Pons (tissue), 1 donor: ENCODE measurements at regions not wholly inside any gene's neighbourhood (a gene's known extent, or its start where the extent isn't known, plus 50 kb on each side); places are given as distances from the start of the nearest gene placed in this dataset.

Experiments
- DNase-seq: peaks from one replicate; pipeline ENCODE4 v3.0.0-alpha.2; 2016; ENCODE audit warnings: low spot score

GRCh38 chr6:2562721-2563451 is 187.8 kb downstream of the MYLK4 start:
- DNase-seq: no peak

GRCh38 chr6:2560917-2561698 is 189.6 kb downstream of the MYLK4 start:
- DNase-seq: peak; percentile 20

DNA sequence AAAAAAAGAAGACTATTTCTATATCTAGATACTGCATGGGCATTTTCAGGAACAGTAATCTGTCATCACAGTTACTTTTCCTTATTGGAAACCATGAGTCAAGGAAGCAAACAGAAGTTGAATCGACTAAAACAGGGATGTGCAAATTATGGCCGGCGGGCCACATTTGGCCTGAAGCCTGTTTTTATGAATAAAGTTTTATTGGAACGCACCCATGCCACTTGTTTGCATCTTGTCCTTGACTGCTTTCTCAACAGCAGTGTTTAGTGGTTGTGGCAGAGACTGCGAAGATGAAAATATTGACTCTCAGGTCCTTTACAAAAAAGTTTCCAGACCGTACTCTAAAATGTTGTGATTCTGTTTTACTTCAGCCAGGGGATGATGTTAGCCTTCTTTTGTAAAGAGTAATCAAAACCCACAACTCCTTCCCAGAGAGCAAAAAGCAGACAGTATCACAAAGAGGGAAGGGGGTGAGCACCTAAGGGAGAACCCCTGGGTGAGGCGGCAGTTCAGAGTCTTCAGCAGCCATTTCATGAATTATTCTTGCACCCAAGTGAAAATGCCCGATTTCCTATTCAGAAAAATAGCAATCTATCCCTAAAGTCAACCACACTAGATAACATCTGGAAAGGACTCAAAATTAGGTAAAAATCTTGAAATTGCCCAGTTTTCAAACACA is 190.4 kb downstream of the MYLK4 start:
- DNase-seq: no peak

DNA sequence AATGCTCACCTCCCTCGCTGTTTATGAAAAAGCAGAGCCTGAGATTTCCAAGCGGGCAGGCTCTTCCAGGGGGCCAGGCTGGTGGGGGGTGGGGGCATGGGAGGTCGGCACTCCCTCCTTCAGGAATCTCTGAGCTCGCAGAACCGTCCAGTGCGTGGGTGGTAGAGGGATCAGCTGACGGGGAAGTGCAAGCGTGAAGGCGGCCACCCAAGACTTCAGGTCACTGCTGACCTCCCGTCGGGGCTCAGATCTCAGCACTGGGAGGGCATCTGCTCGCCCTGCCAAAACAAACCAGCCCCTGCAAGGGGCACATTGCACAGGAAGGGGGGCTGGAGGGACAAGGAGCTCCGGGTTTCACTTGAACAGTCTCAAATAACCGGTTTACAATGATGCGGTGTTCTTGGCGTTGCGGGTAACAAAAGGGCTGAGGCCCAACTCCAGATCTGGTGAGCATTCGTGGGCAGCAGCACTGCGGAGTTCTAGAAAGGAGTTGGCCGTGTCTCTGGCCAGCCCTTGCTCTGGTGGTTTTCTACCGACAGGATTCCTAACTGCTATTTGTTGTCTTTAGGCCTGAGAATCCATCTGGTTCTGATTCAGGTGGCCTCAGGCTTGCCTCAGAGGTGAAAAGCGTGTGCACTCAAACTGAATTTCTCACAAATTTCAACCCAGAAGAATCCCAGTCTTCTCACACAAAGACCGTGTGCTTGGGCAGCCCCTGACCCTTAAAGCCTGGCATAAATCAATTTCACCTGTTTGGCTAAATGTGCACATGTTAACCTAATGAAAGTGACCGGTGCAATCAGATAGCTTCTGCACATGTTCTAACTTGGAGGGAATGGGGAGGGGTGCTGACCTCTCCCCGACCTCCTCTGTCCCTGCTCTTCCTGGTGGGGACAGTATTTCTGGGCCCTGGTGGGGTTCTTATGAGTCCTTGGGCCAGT is 191.6 kb downstream of the MYLK4 start:
- DNase-seq: no peak

DNA sequence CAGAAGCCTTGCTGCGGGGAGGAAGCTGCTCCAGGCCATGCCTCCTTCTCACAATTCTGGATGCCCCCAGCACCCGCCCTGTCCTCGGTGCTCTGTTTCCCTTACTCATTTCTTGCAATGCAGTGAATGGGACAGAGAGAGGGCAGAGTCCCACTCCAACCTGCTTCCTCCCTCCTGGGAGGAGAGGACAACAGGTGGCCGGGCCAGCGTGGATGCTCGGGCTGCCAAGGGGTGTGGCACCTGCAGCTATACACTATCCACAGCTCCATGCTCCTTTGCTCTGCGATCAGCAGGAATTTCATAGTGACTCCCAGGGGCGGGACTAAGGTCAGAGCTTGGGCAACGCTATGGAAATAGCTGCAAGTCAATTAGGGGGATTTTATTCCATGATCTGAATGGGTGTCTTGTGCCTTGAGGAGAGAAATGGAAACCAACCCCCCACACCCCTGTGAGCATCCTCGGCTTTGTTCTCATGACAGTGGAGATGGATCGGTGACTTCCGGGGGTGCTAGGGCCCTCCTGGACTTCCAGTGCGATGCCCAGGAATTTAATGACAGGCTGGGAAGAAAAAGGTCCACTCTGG is 192.5 kb downstream of the MYLK4 start:
- DNase-seq: no peak

DNA sequence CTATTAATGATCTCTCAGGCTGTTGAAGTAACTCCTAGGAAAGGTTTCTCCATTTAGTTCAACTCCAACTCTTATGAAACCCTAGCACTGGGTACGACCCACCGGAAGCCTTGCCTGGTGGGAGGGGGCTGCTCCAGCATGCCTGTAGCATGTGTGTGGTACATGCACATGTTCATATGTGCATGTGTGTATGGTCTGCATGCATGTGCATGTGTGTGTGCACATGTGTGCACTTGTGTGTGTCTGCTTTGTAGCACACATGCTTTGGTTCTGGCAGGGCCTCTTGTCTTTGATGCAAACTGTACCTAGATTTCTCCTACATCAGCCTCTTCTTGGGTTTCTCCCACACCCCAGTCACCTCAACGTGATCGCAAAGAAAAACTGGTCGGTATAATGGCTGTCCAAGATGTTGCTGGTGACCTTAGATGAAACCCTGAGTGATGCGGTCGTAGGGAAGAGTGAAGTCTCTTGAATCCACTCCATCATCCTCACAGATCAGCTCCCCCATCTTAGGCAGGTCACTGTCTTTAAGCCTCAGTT is 193.5 kb downstream of the MYLK4 start:
- no peak for DNase-seq

GRCh38 chr6:2556761-2557160 is 194.0 kb downstream of the MYLK4 start:
- DNase-seq: no peak

- DNase-seq: no peak
Measured at GRCh38 chr6:2554651-2555260, 196.0 kb downstream of the MYLK4 start.

GRCh38 chr6:2552526-2553154 is 198.1 kb downstream of the MYLK4 start:
- DNase-seq: no peak

- DNase-seq: no peak
Measured at GRCh38 chr6:2551705-2552104, 199.0 kb downstream of the MYLK4 start.

- DNase-seq: no peak
Measured at GRCh38 chr6:2550247-2550646, 200.5 kb downstream of the MYLK4 start.

DNA sequence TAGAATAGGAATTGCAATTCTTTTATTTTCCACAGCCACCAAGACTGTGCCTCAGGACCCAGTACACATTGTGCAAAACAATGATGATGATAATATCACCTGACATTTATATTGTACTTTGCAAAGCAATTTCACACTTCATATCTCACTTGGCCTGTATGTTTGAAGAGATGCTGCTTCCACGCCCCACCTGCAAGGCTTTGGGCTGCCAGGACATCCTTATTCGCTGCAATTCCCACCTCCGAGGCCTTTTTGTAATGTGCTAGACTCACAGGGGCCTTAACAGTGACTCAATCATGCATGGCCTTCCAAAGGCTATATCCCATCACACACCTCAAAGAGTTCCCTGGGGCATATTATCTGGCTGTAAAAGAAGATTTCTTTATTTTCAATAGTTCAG is 200.9 kb downstream of the MYLK4 start:
- no peak for DNase-seq

DNA sequence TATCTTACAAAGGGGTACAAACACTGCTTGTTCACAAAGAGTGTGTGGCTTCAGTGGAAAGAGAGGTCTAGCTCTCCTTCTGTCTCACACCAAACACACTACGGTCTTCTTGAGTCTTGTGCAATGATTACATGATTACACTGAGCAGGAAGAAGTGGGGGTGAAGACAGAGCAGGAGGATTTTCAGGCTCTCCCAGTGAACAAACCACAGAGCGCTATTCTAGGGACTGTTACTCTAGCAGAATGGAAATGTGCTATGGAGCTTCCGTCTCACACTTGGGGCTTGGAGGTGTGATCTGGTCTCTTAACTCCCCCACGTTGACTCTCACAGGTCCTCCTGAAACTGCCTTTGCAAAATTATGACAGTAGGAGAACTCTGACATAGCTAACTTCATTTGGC is 203.4 kb downstream of the MYLK4 start:
- DNase-seq: no peak

DNA sequence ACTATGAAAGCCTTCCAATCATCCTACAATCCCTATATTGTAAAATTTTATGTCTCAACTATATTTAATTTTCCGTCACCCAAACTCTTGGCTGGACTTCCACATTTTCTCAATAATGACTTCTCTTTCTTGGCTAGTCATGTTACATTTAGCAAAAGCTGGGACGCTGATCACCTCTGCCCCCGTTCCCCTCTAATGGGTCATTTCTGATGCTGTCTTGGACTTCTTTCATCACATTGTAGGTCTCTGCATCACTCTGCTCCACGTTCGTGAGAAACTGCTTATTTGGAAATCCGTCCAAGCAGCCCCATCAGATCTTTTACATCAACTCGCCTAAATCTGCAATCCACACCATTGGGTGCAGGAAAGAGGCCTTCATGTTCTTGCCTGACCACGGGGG is 203.8 kb downstream of the MYLK4 start:
- DNase-seq: no peak

DNA sequence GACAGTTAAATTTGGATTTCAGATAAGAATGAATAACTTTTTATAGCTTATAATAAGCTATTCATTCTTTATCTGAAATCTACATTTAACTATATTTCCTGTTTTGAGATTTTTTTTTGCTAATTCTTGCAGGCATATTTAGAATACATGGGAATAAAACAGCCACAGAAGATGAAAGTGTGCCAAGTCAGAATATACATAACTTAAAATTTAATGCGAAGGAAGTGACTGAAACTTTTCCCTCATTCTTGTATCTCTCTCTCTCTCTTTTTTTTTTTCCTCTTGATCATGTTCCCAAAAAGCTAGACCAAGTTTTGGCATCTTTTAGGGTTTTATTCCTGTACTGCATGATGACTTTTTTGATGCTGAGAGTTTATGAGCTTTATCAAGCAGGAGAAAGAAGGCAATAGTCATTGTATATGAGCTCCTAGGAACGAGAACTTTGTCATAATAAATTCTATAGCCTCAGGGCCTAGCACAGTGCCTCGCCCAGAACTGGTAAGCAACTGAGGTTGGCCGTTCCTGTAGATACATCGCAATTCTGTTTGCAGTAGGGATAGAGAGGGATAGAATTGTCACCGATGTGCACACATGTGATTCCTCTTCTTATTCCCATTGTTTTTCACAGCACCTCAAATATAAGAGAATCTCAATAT is 205.2 kb downstream of the MYLK4 start:
- DNase-seq: no peak

GRCh38 chr6:2543321-2543720 is 207.4 kb downstream of the MYLK4 start:
- no peak for DNase-seq

- DNase-seq: peak; percentile 6
Measured at GRCh38 chr6:2542858-2543218, 207.9 kb downstream of the MYLK4 start.

GRCh38 chr6:2542101-2542857 is 208.4 kb downstream of the MYLK4 start:
- no peak for DNase-seq

DNA sequence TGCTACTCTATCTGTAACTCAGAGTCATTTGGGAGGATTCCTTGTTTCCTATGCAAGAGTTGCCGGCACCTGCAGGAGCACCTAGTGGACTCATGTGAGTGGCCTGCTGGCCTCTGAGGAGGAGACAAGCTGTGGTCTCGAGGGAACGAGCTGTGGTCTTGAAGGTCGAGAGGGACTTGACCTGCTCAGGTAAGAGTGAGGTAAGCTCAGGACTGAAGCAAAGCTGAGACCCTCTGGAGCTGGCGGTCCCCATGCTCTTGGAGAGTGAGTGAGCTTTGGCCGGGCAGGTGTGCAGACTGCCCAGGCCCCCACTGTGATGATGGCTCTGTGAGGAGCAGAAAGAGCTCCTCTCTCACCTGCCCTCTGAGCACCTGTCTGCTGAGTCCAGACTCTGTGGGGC is 214.3 kb downstream of the MYLK4 start:
- no peak for DNase-seq
